ENCODE measurements at regions not wholly inside any gene's neighbourhood (a gene's known extent, or its start where the extent isn't known, plus 50 kb on each side); places are given as distances from the start of the nearest gene placed in this dataset.

DNA sequence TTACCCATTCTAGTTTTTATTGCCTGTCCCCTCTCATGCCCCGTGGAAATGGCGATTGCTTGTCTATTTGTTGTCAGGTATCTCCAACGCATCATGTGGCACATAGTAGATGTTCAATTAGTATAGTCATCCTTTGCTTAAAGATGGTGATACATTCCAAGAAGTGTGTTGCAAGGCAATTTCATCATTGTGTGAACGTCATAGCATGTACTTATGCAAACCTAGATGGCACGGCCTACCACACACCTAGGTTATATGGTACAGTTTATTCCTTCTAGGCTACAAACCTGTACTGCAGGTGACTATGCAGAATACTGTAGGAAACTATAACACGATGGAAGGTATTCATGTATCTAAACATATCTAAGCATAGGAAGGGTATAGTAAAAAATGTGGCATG, 163.9 kb upstream of the DAPK1 start:
- Histone ChIP-seq H3K4me3 (ENCODE audit: severe bottlenecking) (no peak overlapping the region), H3K36me3 (ENCODE audit: low read depth) (no peaks in the 10 kb centered on the region), H3K9me3 (ENCODE audit: severe bottlenecking) (peaks cover 1% of the 10 kb centered on the region), H3K4me1 (ENCODE audit: insufficient read depth, poor library complexity, severe bottlenecking) (peaks cover 4% of the 10 kb centered on the region), H3K27me3 (ENCODE audit: insufficient read depth, poor library complexity, severe bottlenecking) (no peaks in the 10 kb centered on the region), H3K27ac (ENCODE audit: poor library complexity, severe bottlenecking) (no peak overlapping the region)
- DNase-seq (ENCODE audit: low spot score) (no peak), ATAC-seq (ENCODE audit: low read depth) (no peak)
- TF ChIP-seq, protein P1, sequence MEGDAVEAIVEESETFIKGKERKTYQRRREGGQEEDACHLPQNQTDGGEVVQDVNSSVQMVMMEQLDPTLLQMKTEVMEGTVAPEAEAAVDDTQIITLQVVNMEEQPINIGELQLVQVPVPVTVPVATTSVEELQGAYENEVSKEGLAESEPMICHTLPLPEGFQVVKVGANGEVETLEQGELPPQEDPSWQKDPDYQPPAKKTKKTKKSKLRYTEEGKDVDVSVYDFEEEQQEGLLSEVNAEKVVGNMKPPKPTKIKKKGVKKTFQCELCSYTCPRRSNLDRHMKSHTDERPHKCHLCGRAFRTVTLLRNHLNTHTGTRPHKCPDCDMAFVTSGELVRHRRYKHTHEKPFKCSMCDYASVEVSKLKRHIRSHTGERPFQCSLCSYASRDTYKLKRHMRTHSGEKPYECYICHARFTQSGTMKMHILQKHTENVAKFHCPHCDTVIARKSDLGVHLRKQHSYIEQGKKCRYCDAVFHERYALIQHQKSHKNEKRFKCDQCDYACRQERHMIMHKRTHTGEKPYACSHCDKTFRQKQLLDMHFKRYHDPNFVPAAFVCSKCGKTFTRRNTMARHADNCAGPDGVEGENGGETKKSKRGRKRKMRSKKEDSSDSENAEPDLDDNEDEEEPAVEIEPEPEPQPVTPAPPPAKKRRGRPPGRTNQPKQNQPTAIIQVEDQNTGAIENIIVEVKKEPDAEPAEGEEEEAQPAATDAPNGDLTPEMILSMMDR (IDR thresholded peaks at IDR 0.05; ENCODE audit: poor library complexity, severe bottlenecking): no peak

DNA sequence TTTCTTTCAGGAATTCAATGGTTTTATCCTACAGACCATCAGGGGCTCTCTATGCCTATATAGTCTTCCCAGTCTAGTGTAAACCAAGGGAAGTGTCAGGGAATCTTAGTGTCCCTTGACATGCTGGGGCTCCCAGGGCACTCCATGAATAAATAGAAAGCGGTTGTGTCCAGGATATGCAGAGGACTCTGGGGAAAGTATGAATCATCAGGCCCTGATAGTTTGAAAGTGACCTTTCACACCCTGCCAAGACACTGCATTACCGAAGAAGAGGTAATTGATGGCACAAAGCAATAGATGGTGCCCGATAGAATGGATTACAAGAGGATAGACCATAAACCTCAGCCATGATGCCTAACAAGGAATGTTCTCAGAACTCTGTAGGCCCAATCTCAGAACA, 163.3 kb upstream of the DAPK1 start:
- peaks cover 4% of the 10 kb centered on the region for H3K4me1 ChIP-seq (ENCODE audit: insufficient read depth, poor library complexity, severe bottlenecking)
- no peak overlapping the region for H3K4me3 ChIP-seq (ENCODE audit: severe bottlenecking)
- H3K27me3 ChIP-seq (ENCODE audit: insufficient read depth, poor library complexity, severe bottlenecking): no peaks in the 10 kb centered on the region
- no peaks in the 10 kb centered on the region for H3K36me3 ChIP-seq (ENCODE audit: low read depth)
- peaks cover 1% of the 10 kb centered on the region for H3K9me3 ChIP-seq (ENCODE audit: severe bottlenecking)
- DNase-seq (ENCODE audit: low spot score) (no peak), ATAC-seq (ENCODE audit: low read depth) (no peak)
- no peak overlapping the region for H3K27ac ChIP-seq (ENCODE audit: poor library complexity, severe bottlenecking)
- TF ChIP-seq, protein P1 (IDR thresholded peaks at IDR 0.05; ENCODE audit: poor library complexity, severe bottlenecking): no peak

DNA sequence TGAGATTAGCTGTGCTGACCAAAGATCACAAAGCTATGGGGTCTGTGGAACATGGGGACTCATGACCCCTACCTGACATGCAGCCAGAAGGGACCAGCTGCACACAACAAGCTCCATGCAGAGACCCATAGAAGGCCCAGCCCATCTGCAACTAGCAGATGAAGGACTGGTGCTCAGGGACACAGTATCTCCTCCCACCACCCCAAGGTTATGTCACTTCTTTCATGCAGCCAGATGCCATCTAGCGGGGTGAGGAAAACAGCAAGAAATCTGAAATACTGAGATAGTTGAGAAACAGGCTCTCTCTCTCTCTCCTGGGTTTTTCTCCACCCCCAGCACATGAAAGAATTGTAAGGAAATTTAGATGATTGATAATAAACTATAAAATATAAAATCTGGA, 161.3 kb upstream of the DAPK1 start:
- Histone ChIP-seq H3K36me3 (ENCODE audit: low read depth) (no peaks in the 10 kb centered on the region), H3K27me3 (ENCODE audit: insufficient read depth, poor library complexity, severe bottlenecking) (no peaks in the 10 kb centered on the region), H3K4me3 (ENCODE audit: severe bottlenecking) (no peak overlapping the region), H3K27ac (ENCODE audit: poor library complexity, severe bottlenecking) (no peak overlapping the region), H3K9me3 (ENCODE audit: severe bottlenecking) (no peaks in the 10 kb centered on the region), H3K4me1 (ENCODE audit: insufficient read depth, poor library complexity, severe bottlenecking) (peaks cover 4% of the 10 kb centered on the region)
- DNase-seq (ENCODE audit: low spot score) (no peak), ATAC-seq (ENCODE audit: low read depth) (no peak)
- TF ChIP-seq, protein P1 (IDR thresholded peaks at IDR 0.05; ENCODE audit: poor library complexity, severe bottlenecking): no peak

DNA sequence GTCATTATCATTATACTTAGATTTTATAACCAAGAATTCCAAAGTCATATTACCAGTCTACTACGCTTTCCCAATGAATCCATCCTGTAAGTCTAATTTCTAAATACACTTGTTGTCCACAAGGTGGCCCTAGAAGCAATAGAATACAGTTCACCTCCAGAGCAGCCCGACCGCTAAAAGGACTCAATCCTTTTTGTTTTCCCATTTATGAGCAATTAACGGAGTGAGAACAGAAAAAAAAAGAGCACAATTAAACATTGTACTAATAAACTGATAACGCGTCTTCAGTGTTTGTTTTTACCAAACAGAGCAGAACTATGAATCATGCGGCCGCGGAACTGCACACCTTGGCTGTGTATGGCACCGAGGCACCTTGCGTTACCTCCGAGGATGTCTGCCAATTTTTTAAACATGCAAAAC, 160.7 kb upstream of the DAPK1 start:
- H3K27me3 ChIP-seq (ENCODE audit: insufficient read depth, poor library complexity, severe bottlenecking): no peaks in the 10 kb centered on the region
- H3K4me1 ChIP-seq (ENCODE audit: insufficient read depth, poor library complexity, severe bottlenecking): peaks cover 4% of the 10 kb centered on the region
- ATAC-seq (ENCODE audit: low read depth) (peak; percentile 76), DNase-seq (ENCODE audit: low spot score) (no peak)
- H3K4me3 ChIP-seq (ENCODE audit: severe bottlenecking): peak overlapping the region; percentile 16
- no peak overlapping the region for H3K27ac ChIP-seq (ENCODE audit: poor library complexity, severe bottlenecking)
- TF ChIP-seq, protein P1 (IDR thresholded peaks at IDR 0.05; ENCODE audit: poor library complexity, severe bottlenecking): peak; percentile 87
- H3K36me3 ChIP-seq (ENCODE audit: low read depth): no peaks in the 10 kb centered on the region
- no peaks in the 10 kb centered on the region for H3K9me3 ChIP-seq (ENCODE audit: severe bottlenecking)

DNA sequence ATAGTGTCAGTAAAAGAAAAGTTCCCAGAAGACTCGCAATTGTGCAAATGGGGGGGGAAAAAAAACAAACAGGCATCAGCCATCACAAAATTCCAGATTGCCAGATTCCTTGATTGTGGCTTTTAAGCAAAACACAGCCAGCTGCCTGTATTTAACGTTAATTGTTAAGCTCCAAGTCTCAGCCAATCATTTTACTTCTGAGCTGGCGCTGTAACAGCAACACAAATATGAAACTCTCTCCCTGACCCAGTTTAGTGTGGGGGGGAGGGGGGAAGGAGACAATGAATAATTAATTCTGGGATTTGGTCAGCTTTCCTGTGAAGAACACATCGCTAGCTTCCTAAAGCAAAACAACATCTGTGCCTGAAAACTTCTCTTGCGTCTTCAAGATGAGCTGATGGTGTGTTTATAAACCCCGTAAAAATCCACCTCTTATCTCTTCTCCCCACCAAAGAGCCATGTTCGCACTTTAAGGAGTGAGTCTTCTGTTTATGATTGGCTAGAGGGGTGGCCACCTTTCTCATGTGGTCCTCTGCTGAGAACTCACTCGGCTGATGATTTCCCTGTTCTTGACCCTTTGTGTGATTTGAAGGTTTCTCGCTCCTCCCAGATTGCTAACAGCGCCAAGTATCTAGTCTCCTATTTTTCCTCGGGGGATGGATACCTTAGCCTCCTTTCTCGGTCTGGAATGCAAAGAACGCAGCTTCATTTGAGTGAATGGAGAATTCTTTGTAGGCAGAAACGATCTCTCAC, 160.2 kb upstream of the DAPK1 start:
- DNase-seq (ENCODE audit: low spot score) (no peak), ATAC-seq (ENCODE audit: low read depth) (peak; percentile 58)
- no peaks in the 10 kb centered on the region for H3K27me3 ChIP-seq (ENCODE audit: insufficient read depth, poor library complexity, severe bottlenecking)
- H3K27ac ChIP-seq (ENCODE audit: poor library complexity, severe bottlenecking): no peak overlapping the region
- TF ChIP-seq, protein P1 (IDR thresholded peaks at IDR 0.05; ENCODE audit: poor library complexity, severe bottlenecking): no peak
- peaks cover 4% of the 10 kb centered on the region for H3K4me1 ChIP-seq (ENCODE audit: insufficient read depth, poor library complexity, severe bottlenecking)
- H3K9me3 ChIP-seq (ENCODE audit: severe bottlenecking): no peaks in the 10 kb centered on the region
- H3K36me3 ChIP-seq (ENCODE audit: low read depth): no peaks in the 10 kb centered on the region
- peak overlapping the region; percentile 16 for H3K4me3 ChIP-seq (ENCODE audit: severe bottlenecking)

All from RWPE2 (cell line).